ENCODE measurements at regions not wholly inside any gene's neighbourhood (a gene's known extent, or its start where the extent isn't known, plus 50 kb on each side); places are given as distances from the start of the nearest gene placed in this dataset.

- TF ChIP-seq CTCF (IDR thresholded peaks at IDR 0.05) (no peak), RFX5 (IDR thresholded peaks at IDR 0.05; ENCODE audit: low read length) (no peak), POLR2AphosphoS5 (IDR thresholded peaks at IDR 0.05; ENCODE audit: low read depth, low read length) (no peak), TEAD4 (IDR thresholded peaks at IDR 0.05; ENCODE audit: borderline replicate concordance, insufficient read depth) (no peak), FOXJ3 (CRISPR knock-in tag; IDR thresholded peaks at IDR 0.05) (no peak)
These were observed 242.3 kb downstream of the TOMM20 start for GRCh38 chr1:234886081-234886984.

All from SK-N-SH (cell line).